ENCODE measurements at regions not wholly inside any gene's neighbourhood (a gene's known extent, or its start where the extent isn't known, plus 50 kb on each side); places are given as distances from the start of the nearest gene placed in this dataset.

DNA sequence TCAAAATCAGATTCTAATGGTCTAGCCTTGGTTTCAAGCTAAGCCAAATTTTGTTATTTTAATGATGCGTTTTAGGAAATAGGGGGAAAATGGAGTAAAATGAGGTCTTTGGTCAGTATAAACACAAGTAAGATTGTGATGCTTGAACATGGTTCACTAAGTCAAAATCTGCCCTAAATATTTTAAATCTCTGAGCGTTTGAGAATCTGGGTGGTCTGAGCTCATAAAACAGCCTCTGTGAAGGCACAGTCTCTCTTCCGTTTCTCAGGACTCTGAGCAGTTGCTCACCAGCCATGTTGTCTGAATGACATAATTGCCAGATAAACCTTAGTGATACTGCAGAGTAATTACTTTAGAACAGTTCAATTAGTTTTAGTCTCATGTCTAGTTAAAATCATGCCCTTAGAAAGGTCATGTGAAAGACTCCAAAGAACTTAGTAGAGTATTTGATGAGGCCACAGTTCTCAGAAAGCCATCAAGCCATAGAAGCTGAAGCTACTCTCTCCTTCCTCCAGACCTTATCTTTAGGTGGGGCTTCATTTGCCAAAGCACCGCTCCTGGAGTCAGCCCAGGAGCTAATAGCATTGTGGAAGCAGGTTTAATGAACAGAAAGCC, 257.1 kb upstream of the MAP3K1 start:
- H3K36me3 ChIP-seq (ENCODE audit: insufficient read depth, low read length): no peaks in the 10 kb centered on the region
- no peak overlapping the region for H3K4me2 ChIP-seq (ENCODE audit: low read length)
- no peaks in the 10 kb centered on the region for H3K27me3 ChIP-seq (ENCODE audit: insufficient read depth, low read depth, low read length)
- H3F3A ChIP-seq (ENCODE audit: insufficient read depth, low read length, poor library complexity, severe bottlenecking): no peaks in the 10 kb centered on the region
- no peak overlapping the region for H3K4me3 ChIP-seq (ENCODE audit: low read length)
- H3K27ac ChIP-seq (ENCODE audit: low read length): no peak overlapping the region
- H4K20me1 ChIP-seq (ENCODE audit: insufficient read depth): no peaks in the 10 kb centered on the region
- H2AFZ ChIP-seq (ENCODE audit: low read depth, low read length): no peak overlapping the region
- H3K9me3 ChIP-seq (ENCODE audit: low read length): no peaks in the 10 kb centered on the region
- no peaks in the 10 kb centered on the region for H3K79me2 ChIP-seq (replicated peaks; ENCODE audit: insufficient read depth, low read length)
- TF ChIP-seq, protein P1, sequence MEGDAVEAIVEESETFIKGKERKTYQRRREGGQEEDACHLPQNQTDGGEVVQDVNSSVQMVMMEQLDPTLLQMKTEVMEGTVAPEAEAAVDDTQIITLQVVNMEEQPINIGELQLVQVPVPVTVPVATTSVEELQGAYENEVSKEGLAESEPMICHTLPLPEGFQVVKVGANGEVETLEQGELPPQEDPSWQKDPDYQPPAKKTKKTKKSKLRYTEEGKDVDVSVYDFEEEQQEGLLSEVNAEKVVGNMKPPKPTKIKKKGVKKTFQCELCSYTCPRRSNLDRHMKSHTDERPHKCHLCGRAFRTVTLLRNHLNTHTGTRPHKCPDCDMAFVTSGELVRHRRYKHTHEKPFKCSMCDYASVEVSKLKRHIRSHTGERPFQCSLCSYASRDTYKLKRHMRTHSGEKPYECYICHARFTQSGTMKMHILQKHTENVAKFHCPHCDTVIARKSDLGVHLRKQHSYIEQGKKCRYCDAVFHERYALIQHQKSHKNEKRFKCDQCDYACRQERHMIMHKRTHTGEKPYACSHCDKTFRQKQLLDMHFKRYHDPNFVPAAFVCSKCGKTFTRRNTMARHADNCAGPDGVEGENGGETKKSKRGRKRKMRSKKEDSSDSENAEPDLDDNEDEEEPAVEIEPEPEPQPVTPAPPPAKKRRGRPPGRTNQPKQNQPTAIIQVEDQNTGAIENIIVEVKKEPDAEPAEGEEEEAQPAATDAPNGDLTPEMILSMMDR (IDR thresholded peaks at IDR 0.05; ENCODE audit: poor library complexity, severe bottlenecking): no peak
- no peak for TF ChIP-seq MXI1 (conservative IDR thresholded peaks at IDR 0.05; ENCODE audit: poor library complexity, severe bottlenecking)
- no peak for TF ChIP-seq RAD21 (conservative IDR thresholded peaks at IDR 0.05)
- TF ChIP-seq, protein P2, sequence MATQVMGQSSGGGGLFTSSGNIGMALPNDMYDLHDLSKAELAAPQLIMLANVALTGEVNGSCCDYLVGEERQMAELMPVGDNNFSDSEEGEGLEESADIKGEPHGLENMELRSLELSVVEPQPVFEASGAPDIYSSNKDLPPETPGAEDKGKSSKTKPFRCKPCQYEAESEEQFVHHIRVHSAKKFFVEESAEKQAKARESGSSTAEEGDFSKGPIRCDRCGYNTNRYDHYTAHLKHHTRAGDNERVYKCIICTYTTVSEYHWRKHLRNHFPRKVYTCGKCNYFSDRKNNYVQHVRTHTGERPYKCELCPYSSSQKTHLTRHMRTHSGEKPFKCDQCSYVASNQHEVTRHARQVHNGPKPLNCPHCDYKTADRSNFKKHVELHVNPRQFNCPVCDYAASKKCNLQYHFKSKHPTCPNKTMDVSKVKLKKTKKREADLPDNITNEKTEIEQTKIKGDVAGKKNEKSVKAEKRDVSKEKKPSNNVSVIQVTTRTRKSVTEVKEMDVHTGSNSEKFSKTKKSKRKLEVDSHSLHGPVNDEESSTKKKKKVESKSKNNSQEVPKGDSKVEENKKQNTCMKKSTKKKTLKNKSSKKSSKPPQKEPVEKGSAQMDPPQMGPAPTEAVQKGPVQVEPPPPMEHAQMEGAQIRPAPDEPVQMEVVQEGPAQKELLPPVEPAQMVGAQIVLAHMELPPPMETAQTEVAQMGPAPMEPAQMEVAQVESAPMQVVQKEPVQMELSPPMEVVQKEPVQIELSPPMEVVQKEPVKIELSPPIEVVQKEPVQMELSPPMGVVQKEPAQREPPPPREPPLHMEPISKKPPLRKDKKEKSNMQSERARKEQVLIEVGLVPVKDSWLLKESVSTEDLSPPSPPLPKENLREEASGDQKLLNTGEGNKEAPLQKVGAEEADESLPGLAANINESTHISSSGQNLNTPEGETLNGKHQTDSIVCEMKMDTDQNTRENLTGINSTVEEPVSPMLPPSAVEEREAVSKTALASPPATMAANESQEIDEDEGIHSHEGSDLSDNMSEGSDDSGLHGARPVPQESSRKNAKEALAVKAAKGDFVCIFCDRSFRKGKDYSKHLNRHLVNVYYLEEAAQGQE (IDR thresholded peaks at IDR 0.05; ENCODE audit: borderline replicate concordance): no peak
- no peak for TF ChIP-seq POLR2AphosphoS5 (IDR thresholded peaks at IDR 0.05)
- TF ChIP-seq TAF1 (IDR thresholded peaks at IDR 0.05; ENCODE audit: low read depth): no peak
- TF ChIP-seq SMC3 (conservative IDR thresholded peaks at IDR 0.05; ENCODE audit: poor library complexity): no peak
- no peak for TF ChIP-seq EP300 (conservative IDR thresholded peaks at IDR 0.05; ENCODE audit: poor library complexity, severe bottlenecking)
- no peak for TF ChIP-seq EZH2 (IDR thresholded peaks at IDR 0.05; ENCODE audit: borderline replicate concordance, insufficient read depth, low read length, poor library complexity, severe bottlenecking)
- no peak overlapping the region for H3K9ac ChIP-seq (ENCODE audit: low read length)
- no peaks in the 10 kb centered on the region for H3K9me2 ChIP-seq (ENCODE audit: insufficient read depth, low read length)

DNA sequence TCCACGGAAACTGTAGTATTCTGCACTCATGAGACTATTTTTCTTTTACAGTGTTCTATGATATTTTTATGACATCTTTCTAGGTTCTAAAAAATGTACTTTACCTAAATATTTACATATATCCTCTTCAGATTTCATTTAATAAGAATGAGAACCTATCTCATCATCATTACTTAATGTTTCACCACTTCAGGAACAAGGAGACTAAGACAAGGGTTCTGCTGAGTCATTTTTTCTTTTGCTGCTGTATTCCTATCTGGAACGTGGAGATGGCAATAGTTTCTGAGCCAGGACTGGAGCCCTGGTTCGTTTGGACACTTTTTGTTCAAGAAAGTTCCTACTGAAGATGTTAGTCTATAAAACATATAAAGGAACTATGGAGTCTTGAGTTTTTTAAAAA, 258.2 kb upstream of the MAP3K1 start:
- no peak overlapping the region for H3K27ac ChIP-seq (ENCODE audit: low read length)
- no peak for TF ChIP-seq EZH2 (IDR thresholded peaks at IDR 0.05; ENCODE audit: borderline replicate concordance, insufficient read depth, low read length, poor library complexity, severe bottlenecking)
- TF ChIP-seq POLR2AphosphoS5 (IDR thresholded peaks at IDR 0.05): no peak
- TF ChIP-seq, protein P1 (IDR thresholded peaks at IDR 0.05; ENCODE audit: poor library complexity, severe bottlenecking): no peak
- no peak overlapping the region for H2AFZ ChIP-seq (ENCODE audit: low read depth, low read length)
- no peaks in the 10 kb centered on the region for H4K20me1 ChIP-seq (ENCODE audit: insufficient read depth)
- H3K36me3 ChIP-seq (ENCODE audit: insufficient read depth, low read length): no peaks in the 10 kb centered on the region
- H3K4me2 ChIP-seq (ENCODE audit: low read length): no peak overlapping the region
- no peaks in the 10 kb centered on the region for H3K9me2 ChIP-seq (ENCODE audit: insufficient read depth, low read length)
- no peaks in the 10 kb centered on the region for H3K9me3 ChIP-seq (ENCODE audit: low read length)
- H3K4me3 ChIP-seq (ENCODE audit: low read length): no peak overlapping the region
- H3K79me2 ChIP-seq (replicated peaks; ENCODE audit: insufficient read depth, low read length): no peaks in the 10 kb centered on the region
- no peaks in the 10 kb centered on the region for H3F3A ChIP-seq (ENCODE audit: insufficient read depth, low read length, poor library complexity, severe bottlenecking)
- no peak overlapping the region for H3K9ac ChIP-seq (ENCODE audit: low read length)
- no peaks in the 10 kb centered on the region for H3K27me3 ChIP-seq (ENCODE audit: insufficient read depth, low read depth, low read length)
